GM12878 (cell line): ENCODE measurements at regions not wholly inside any gene's neighbourhood (a gene's known extent, or its start where the extent isn't known, plus 50 kb on each side); places are given as distances from the start of the nearest gene placed in this dataset.

Experiments
- BHLHE40 ChIP-seq, 2 experiments: fragments of 450-650 bp in 1 of 2; IDR thresholded peaks; 2 replicates each; pipeline ENCODE4 v1.6.1; 2011 to 2017; ENCODE audit warnings: low read depth in 2 of 2, borderline replicate concordance in 1 of 2, improper control_type of control experiment in 1 of 2, low read length in 1 of 2, mild to moderate bottlenecking in 1 of 2
- SUZ12 ChIP-seq: fragments of 200-600 bp; sonication (generic); IDR thresholded peaks from one replicate; pipeline ENCODE4 v1.6.1; 2018; ENCODE audit warnings: antibody characterized with exemption, mild to moderate bottlenecking; ENCODE audit not compliant: unreplicated experiment

- TF ChIP-seq BHLHE40 (IDR thresholded peaks at IDR 0.05; ENCODE audit: borderline replicate concordance in 1 of 2, low read depth in 2 of 2, low read length in 1 of 2) (no peak), SUZ12 (no peak)
These were observed 60.6 kb upstream of the ATP8B1 start for GRCh38 chr18:57863706-57864105.
